COLO668 (cell line): ENCODE measurements at regions not wholly inside any gene's neighbourhood (a gene's known extent, or its start where the extent isn't known, plus 50 kb on each side); places are given as distances from the start of the nearest gene placed in this dataset.

ENCODE experiments used
- DNase-seq: peaks from one replicate; lab custom pipeline; 2025; ENCODE audit not compliant: unreplicated experiment; lab: John Stamatoyannopoulos, UW

- DNase-seq, result no peak
These were observed 617.7 kb upstream of the NR2F2 start for GRCh38 chr15:95712785-95713184.

GRCh38 chr15:95713324-95713723 lies 617.2 kb upstream of the NR2F2 start:
- DNase-seq, result no peak

GRCh38 chr15:95715116-95715903 lies 615.2 kb upstream of the NR2F2 start:
- no peak for DNase-seq

GRCh38 chr15:95715906-95716656 lies 614.4 kb upstream of the NR2F2 start:
- DNase-seq, result peak; percentile 33

- no peak for DNase-seq
These were observed 613.8 kb upstream of the NR2F2 start for GRCh38 chr15:95716708-95717107.

GRCh38 chr15:95718441-95718840 lies 612.1 kb upstream of the NR2F2 start:
- no peak for DNase-seq

- no peak for DNase-seq
These were observed 605.4 kb upstream of the NR2F2 start for GRCh38 chr15:95724908-95725633.

- no peak for DNase-seq
These were observed 603.6 kb upstream of the NR2F2 start for GRCh38 chr15:95726891-95727290.

GRCh38 chr15:95733931-95734330 lies 596.6 kb upstream of the NR2F2 start:
- no peak for DNase-seq

- DNase-seq, result no peak
These were observed 595.8 kb upstream of the NR2F2 start for GRCh38 chr15:95734422-95735316.

GRCh38 chr15:95737060-95737459 lies 593.4 kb upstream of the NR2F2 start:
- DNase-seq, result no peak

- no peak for DNase-seq
These were observed 591.4 kb upstream of the NR2F2 start for GRCh38 chr15:95739131-95739530.

GRCh38 chr15:95741830-95742229 lies 588.7 kb upstream of the NR2F2 start:
- no peak for DNase-seq

- no peak for DNase-seq
These were observed 588.2 kb upstream of the NR2F2 start for GRCh38 chr15:95742256-95742655.

- DNase-seq, result peak; percentile 13
These were observed 587.7 kb upstream of the NR2F2 start for GRCh38 chr15:95742836-95743235.

- DNase-seq, result no peak
These were observed 573.3 kb upstream of the NR2F2 start for GRCh38 chr15:95757171-95757570.

GRCh38 chr15:95758451-95758850 lies 572.0 kb upstream of the NR2F2 start:
- no peak for DNase-seq

- no peak for DNase-seq
These were observed 571.6 kb upstream of the NR2F2 start for GRCh38 chr15:95758851-95759250.

- peak; percentile 21 for DNase-seq
These were observed 570.0 kb upstream of the NR2F2 start for GRCh38 chr15:95760508-95760907.

- DNase-seq, result no peak
These were observed 568.9 kb upstream of the NR2F2 start for GRCh38 chr15:95761501-95762165.
